Panc1 (cell line): ENCODE measurements at regions not wholly inside any gene's neighbourhood (a gene's known extent, or its start where the extent isn't known, plus 50 kb on each side); places are given as distances from the start of the nearest gene placed in this dataset.
A peak's percentile ranks its signal among the peaks of the same experiment; 100 is the strongest.

Source experiments
- ATAC-seq: fragments of 200-7000 bp; cut with Tn5 transposase; 2 replicates; pipeline ENCODE4 v1.9.1; 2020; ENCODE audit warnings: mild to moderate bottlenecking, moderate library complexity
- BruUV-seq: library from RNA; stranded (reverse); fragments of 400-500 nt; replicated peaks from 2 replicates; lab custom pipeline; 2021; lab: Mats Ljungman, UMichigan
- CTCF ChIA-PET: fragments of 300-600 bp; sonication (Branson Sonifier 250); formaldehyde crosslinking; loops from one replicate; lab custom pipeline; 2022; ENCODE audit warnings: antibody characterized with exemption; lab: Charles Lee
- POLR2A ChIA-PET: fragments of 300-600 bp; sonication (Branson Sonifier 250); formaldehyde crosslinking; loops from one replicate; lab custom pipeline; 2022; ENCODE audit warnings: antibody characterized with exemption; lab: Charles Lee
- DNase-seq: peaks from one replicate; pipeline ENCODE4 v3.0.0-alpha.2; 2010; ENCODE audit warnings: low read depth, low spot score
- H3K27ac ChIP-seq: 2 replicates; pipeline ENCODE4 v1.5.1; 2011; ENCODE audit warnings: mild to moderate bottlenecking, low read length, inconsistent platforms
- H3K27me3 ChIP-seq: fragments of 200-500 bp; sonication (Bioruptor generic); 2 replicates; pipeline ENCODE4 v1.6.0; 2014; ENCODE audit warnings: low read length, inconsistent platforms; ENCODE audit not compliant: control insufficient read depth, insufficient read depth
- H3K36me3 ChIP-seq: fragments of 200-500 bp; sonication (Bioruptor generic); 2 replicates; pipeline ENCODE4 v1.5.1; 2014; ENCODE audit warnings: inconsistent platforms, mild to moderate bottlenecking, low read length, moderate library complexity; ENCODE audit not compliant: control insufficient read depth, insufficient read depth
- H3K4me1 ChIP-seq: 2 replicates; pipeline ENCODE4 v1.5.1; 2011; ENCODE audit warnings: inconsistent platforms, mild to moderate bottlenecking, low read length, moderate library complexity; ENCODE audit not compliant: control insufficient read depth, insufficient read depth
- H3K4me3 ChIP-seq, 2 experiments: 2 replicates each; pipeline ENCODE4 v1.5.1; 2011 to 2012; ENCODE audit warnings: low read depth in 2 of 2, low read length in 2 of 2, mild to moderate bottlenecking in 2 of 2, inconsistent platforms in 1 of 2, moderate library complexity in 1 of 2
- H3K9me3 ChIP-seq: fragments of 200-500 bp; sonication (Bioruptor generic); 2 replicates; pipeline ENCODE4 v1.5.1; 2014; ENCODE audit warnings: low read depth, mild to moderate bottlenecking, inconsistent platforms, low read length, moderate library complexity; ENCODE audit not compliant: control insufficient read depth, insufficient read depth
- POLR2AphosphoS5 ChIP-seq: IDR thresholded peaks from 2 replicates; pipeline ENCODE4 v1.6.1; 2012; ENCODE audit warnings: mild to moderate bottlenecking, low read depth, low read length, moderate library complexity
- SIN3A ChIP-seq: IDR thresholded peaks from 2 replicates; pipeline ENCODE4 v1.6.1; 2012; ENCODE audit warnings: low read depth, mild to moderate bottlenecking, low read length, moderate library complexity, borderline replicate concordance; ENCODE audit not compliant: insufficient read depth
- TCF7L2 ChIP-seq: IDR thresholded peaks from 2 replicates; pipeline ENCODE4 v1.6.1; 2011; ENCODE audit warnings: mild to moderate bottlenecking, low read depth, low read length, inconsistent platforms
- in situ Hi-C: cut with HindIII; loops from 2 replicates; pipeline ENCODE4 v1.10.0; 2016; ENCODE audit warnings: low sequenced_read_pairs, low pct_unique_long_range_greater_than_20kb
- intact Hi-C: fragments of 100-400 bp; cut with micrococcal nuclease; formaldehyde crosslinking; loops from one replicate; pipeline ENCODE4 v1.10.0; 2022; ENCODE audit not compliant: unreplicated experiment
- TF ChIP-seq, protein P1 (sequence below): fragments of 450-650 bp; IDR thresholded peaks from 2 replicates; pipeline ENCODE4 v1.5.1; 2017; ENCODE audit warnings: mild to moderate bottlenecking
- TF ChIP-seq, protein P2 (sequence below), 2 experiments: IDR thresholded peaks; 2 replicates each; pipeline ENCODE4 v1.6.1; 2011 to 2012; ENCODE audit warnings: low read depth in 2 of 2, control low read depth in 1 of 2, low read length in 1 of 2, mild to moderate bottlenecking in 1 of 2, moderate library complexity in 1 of 2; ENCODE audit not compliant: insufficient read depth in 1 of 2

DNA sequence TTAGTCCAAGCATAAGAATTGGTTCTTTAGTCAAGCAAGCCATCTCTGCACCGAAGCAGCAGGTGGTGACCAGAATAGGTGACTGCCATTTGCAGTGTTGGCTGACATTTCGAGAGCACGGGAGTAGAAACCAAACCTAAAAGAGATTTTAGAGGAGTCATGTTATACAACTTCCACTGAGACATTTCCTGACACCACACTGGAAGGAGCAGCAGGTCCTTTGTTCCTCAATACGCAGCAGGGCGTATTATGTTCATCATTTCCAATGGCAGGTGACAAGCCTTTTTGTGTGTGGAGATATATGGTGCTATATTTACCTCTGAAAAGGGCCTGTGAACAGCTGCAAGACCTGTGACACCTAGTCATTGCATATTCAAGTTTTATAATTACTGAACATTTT, 418.8 kb upstream of the NETO1 start:
- DNase-seq = no peak
- no peak for ATAC-seq
- H3K4me1 ChIP-seq = no peaks in the 10 kb centered on the region
- no peaks in the 10 kb centered on the region for H3K27me3 ChIP-seq
- intact Hi-C loops = no loop called here
- in situ Hi-C loops = no loop called here
- no TSS peak for BruUV-seq
- no peak for TF ChIP-seq TCF7L2
- TF ChIP-seq SIN3A = no peak
- TF ChIP-seq, protein P1, sequence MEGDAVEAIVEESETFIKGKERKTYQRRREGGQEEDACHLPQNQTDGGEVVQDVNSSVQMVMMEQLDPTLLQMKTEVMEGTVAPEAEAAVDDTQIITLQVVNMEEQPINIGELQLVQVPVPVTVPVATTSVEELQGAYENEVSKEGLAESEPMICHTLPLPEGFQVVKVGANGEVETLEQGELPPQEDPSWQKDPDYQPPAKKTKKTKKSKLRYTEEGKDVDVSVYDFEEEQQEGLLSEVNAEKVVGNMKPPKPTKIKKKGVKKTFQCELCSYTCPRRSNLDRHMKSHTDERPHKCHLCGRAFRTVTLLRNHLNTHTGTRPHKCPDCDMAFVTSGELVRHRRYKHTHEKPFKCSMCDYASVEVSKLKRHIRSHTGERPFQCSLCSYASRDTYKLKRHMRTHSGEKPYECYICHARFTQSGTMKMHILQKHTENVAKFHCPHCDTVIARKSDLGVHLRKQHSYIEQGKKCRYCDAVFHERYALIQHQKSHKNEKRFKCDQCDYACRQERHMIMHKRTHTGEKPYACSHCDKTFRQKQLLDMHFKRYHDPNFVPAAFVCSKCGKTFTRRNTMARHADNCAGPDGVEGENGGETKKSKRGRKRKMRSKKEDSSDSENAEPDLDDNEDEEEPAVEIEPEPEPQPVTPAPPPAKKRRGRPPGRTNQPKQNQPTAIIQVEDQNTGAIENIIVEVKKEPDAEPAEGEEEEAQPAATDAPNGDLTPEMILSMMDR = no peak
- TF ChIP-seq POLR2AphosphoS5 = no peak
- TF ChIP-seq, protein P2, sequence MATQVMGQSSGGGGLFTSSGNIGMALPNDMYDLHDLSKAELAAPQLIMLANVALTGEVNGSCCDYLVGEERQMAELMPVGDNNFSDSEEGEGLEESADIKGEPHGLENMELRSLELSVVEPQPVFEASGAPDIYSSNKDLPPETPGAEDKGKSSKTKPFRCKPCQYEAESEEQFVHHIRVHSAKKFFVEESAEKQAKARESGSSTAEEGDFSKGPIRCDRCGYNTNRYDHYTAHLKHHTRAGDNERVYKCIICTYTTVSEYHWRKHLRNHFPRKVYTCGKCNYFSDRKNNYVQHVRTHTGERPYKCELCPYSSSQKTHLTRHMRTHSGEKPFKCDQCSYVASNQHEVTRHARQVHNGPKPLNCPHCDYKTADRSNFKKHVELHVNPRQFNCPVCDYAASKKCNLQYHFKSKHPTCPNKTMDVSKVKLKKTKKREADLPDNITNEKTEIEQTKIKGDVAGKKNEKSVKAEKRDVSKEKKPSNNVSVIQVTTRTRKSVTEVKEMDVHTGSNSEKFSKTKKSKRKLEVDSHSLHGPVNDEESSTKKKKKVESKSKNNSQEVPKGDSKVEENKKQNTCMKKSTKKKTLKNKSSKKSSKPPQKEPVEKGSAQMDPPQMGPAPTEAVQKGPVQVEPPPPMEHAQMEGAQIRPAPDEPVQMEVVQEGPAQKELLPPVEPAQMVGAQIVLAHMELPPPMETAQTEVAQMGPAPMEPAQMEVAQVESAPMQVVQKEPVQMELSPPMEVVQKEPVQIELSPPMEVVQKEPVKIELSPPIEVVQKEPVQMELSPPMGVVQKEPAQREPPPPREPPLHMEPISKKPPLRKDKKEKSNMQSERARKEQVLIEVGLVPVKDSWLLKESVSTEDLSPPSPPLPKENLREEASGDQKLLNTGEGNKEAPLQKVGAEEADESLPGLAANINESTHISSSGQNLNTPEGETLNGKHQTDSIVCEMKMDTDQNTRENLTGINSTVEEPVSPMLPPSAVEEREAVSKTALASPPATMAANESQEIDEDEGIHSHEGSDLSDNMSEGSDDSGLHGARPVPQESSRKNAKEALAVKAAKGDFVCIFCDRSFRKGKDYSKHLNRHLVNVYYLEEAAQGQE (IDR thresholded peaks at IDR 0.05; ENCODE audit: insufficient read depth in 1 of 2, low read depth in 2 of 2, low read length in 1 of 2) = no peak
- H3K4me3 ChIP-seq = no peak overlapping the region
- ChIA-PET CTCF (no interaction called here), POLR2A (no interaction called here)
- H3K9me3 ChIP-seq = no peaks in the 10 kb centered on the region
- no peak overlapping the region for H3K27ac ChIP-seq
- no peaks in the 10 kb centered on the region for H3K36me3 ChIP-seq

DNA sequence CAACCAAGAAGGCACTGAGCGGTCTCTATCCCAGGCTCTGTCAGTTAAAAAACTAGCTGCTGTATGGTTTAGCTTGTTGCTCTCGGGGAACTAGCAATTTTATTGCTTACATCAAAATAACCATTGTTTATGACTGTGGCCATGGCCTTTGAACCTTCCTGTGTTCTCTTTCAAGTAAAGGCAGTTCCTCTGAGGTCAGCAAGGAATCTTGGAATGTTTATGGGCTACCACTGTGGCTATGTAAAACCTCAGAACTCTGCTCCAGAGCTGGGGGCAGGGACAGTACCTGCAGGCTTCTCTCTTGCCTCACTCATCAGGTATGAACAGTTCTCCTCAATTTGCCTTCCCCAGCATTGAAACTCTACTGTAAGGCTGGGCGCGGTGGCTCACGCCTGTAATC, 416.0 kb upstream of the NETO1 start:
- Histone ChIP-seq H3K27ac (no peak overlapping the region), H3K9me3 (no peaks in the 10 kb centered on the region), H3K4me3 (no peak overlapping the region), H3K4me1 (no peaks in the 10 kb centered on the region), H3K36me3 (no peaks in the 10 kb centered on the region), H3K27me3 (no peaks in the 10 kb centered on the region)
- no TSS peak for BruUV-seq
- DNase-seq = no peak
- in situ Hi-C loops (no loop called here), intact Hi-C loops (no loop called here)
- ATAC-seq = no peak
- ChIA-PET POLR2A (no interaction called here), CTCF (no interaction called here)
- TF ChIP-seq, protein P2 (IDR thresholded peaks at IDR 0.05; ENCODE audit: insufficient read depth in 1 of 2, low read depth in 2 of 2, low read length in 1 of 2) = no peak
- TF ChIP-seq TCF7L2 = peak; percentile 37; the same call in 1 of the 2 replicates
